ENCODE measurements at regions not wholly inside any gene's neighbourhood (a gene's known extent, or its start where the extent isn't known, plus 50 kb on each side); places are given as distances from the start of the nearest gene placed in this dataset.

- H3K4me3 ChIP-seq (ENCODE audit: insufficient read depth, low read depth, low read length), result no peak overlapping the region
- H3K27me3 ChIP-seq (ENCODE audit: control insufficient read depth, insufficient read depth, low read length), result no peaks in the 10 kb centered on the region
- no peaks in the 10 kb centered on the region for H3K36me3 ChIP-seq (replicated peaks; ENCODE audit: control insufficient read depth, insufficient read depth, low read length)
- no peak for DNase-seq
Observed at GRCh38 chr5:164065266-164065665, 559.8 kb downstream of the MAT2B start.

- no peak overlapping the region for H3K4me3 ChIP-seq (ENCODE audit: insufficient read depth, low read depth, low read length)
- H3K27me3 ChIP-seq (ENCODE audit: control insufficient read depth, insufficient read depth, low read length), result no peaks in the 10 kb centered on the region
- H3K36me3 ChIP-seq (replicated peaks; ENCODE audit: control insufficient read depth, insufficient read depth, low read length), result no peaks in the 10 kb centered on the region
- DNase-seq, result no peak
Observed at GRCh38 chr5:164071671-164072070, 566.3 kb downstream of the MAT2B start.

- no peak for DNase-seq
- no peak overlapping the region for H3K4me3 ChIP-seq (ENCODE audit: insufficient read depth, low read depth, low read length)
- no peaks in the 10 kb centered on the region for H3K27me3 ChIP-seq (ENCODE audit: control insufficient read depth, insufficient read depth, low read length)
- H3K36me3 ChIP-seq (replicated peaks; ENCODE audit: control insufficient read depth, insufficient read depth, low read length), result no peaks in the 10 kb centered on the region
Observed at GRCh38 chr5:164073081-164073480, 567.7 kb downstream of the MAT2B start.

- DNase-seq, result no peak
- no peaks in the 10 kb centered on the region for H3K27me3 ChIP-seq (ENCODE audit: control insufficient read depth, insufficient read depth, low read length)
- H3K36me3 ChIP-seq (replicated peaks; ENCODE audit: control insufficient read depth, insufficient read depth, low read length), result no peaks in the 10 kb centered on the region
- H3K4me3 ChIP-seq (ENCODE audit: insufficient read depth, low read depth, low read length), result no peak overlapping the region
Observed at GRCh38 chr5:164076556-164076955, 571.1 kb downstream of the MAT2B start.

GRCh38 chr5:164090358-164090757 is 584.9 kb downstream of the MAT2B start:
- Histone ChIP-seq H3K27me3 (ENCODE audit: control insufficient read depth, insufficient read depth, low read length) (no peaks in the 10 kb centered on the region), H3K4me3 (ENCODE audit: insufficient read depth, low read depth, low read length) (no peak overlapping the region), H3K36me3 (replicated peaks; ENCODE audit: control insufficient read depth, insufficient read depth, low read length) (no peaks in the 10 kb centered on the region)
- DNase-seq, result no peak

GRCh38 chr5:164091836-164092235 is 586.4 kb downstream of the MAT2B start:
- Histone ChIP-seq H3K36me3 (replicated peaks; ENCODE audit: control insufficient read depth, insufficient read depth, low read length) (no peaks in the 10 kb centered on the region), H3K27me3 (ENCODE audit: control insufficient read depth, insufficient read depth, low read length) (no peaks in the 10 kb centered on the region), H3K4me3 (ENCODE audit: insufficient read depth, low read depth, low read length) (no peak overlapping the region)
- DNase-seq, result no peak

GRCh38 chr5:164094291-164094690 is 588.9 kb downstream of the MAT2B start:
- no peak overlapping the region for H3K4me3 ChIP-seq (ENCODE audit: insufficient read depth, low read depth, low read length)

GRCh38 chr5:164097749-164098148 is 592.3 kb downstream of the MAT2B start:
- no peak overlapping the region for H3K4me3 ChIP-seq (ENCODE audit: insufficient read depth, low read depth, low read length)

More at GRCh38 chr5:164094291-164094690, 588.9 kb downstream of the MAT2B start:
- no peak for DNase-seq
- H3K27me3 ChIP-seq (ENCODE audit: control insufficient read depth, insufficient read depth, low read length), result no peaks in the 10 kb centered on the region
- no peaks in the 10 kb centered on the region for H3K36me3 ChIP-seq (replicated peaks; ENCODE audit: control insufficient read depth, insufficient read depth, low read length)

GRCh38 chr5:164098531-164098930 is 593.1 kb downstream of the MAT2B start:
- no peaks in the 10 kb centered on the region for H3K27me3 ChIP-seq (ENCODE audit: control insufficient read depth, insufficient read depth, low read length)
- DNase-seq, result no peak
- H3K36me3 ChIP-seq (replicated peaks; ENCODE audit: control insufficient read depth, insufficient read depth, low read length), result no peaks in the 10 kb centered on the region
- no peak overlapping the region for H3K4me3 ChIP-seq (ENCODE audit: insufficient read depth, low read depth, low read length)

More at GRCh38 chr5:164097749-164098148, 592.3 kb downstream of the MAT2B start:
- Histone ChIP-seq H3K27me3 (ENCODE audit: control insufficient read depth, insufficient read depth, low read length) (no peaks in the 10 kb centered on the region), H3K36me3 (replicated peaks; ENCODE audit: control insufficient read depth, insufficient read depth, low read length) (no peaks in the 10 kb centered on the region)
- no peak for DNase-seq

GRCh38 chr5:164098979-164099378 is 593.6 kb downstream of the MAT2B start:
- Histone ChIP-seq H3K27me3 (ENCODE audit: control insufficient read depth, insufficient read depth, low read length) (no peaks in the 10 kb centered on the region), H3K4me3 (ENCODE audit: insufficient read depth, low read depth, low read length) (no peak overlapping the region), H3K36me3 (replicated peaks; ENCODE audit: control insufficient read depth, insufficient read depth, low read length) (no peaks in the 10 kb centered on the region)
- DNase-seq, result no peak

- Histone ChIP-seq H3K4me3 (ENCODE audit: insufficient read depth, low read depth, low read length) (no peak overlapping the region), H3K27me3 (ENCODE audit: control insufficient read depth, insufficient read depth, low read length) (no peaks in the 10 kb centered on the region), H3K36me3 (replicated peaks; ENCODE audit: control insufficient read depth, insufficient read depth, low read length) (no peaks in the 10 kb centered on the region)
- no peak for DNase-seq
Observed at GRCh38 chr5:164115420-164115819, 610.0 kb downstream of the MAT2B start.

- Histone ChIP-seq H3K4me3 (ENCODE audit: insufficient read depth, low read depth, low read length) (no peak overlapping the region), H3K36me3 (replicated peaks; ENCODE audit: control insufficient read depth, insufficient read depth, low read length) (no peaks in the 10 kb centered on the region), H3K27me3 (ENCODE audit: control insufficient read depth, insufficient read depth, low read length) (no peaks in the 10 kb centered on the region)
- DNase-seq, result peak; percentile 2
Observed at GRCh38 chr5:164119806-164120447, 614.5 kb downstream of the MAT2B start.

GRCh38 chr5:164127527-164127926 is 622.1 kb downstream of the MAT2B start:
- Histone ChIP-seq H3K27me3 (ENCODE audit: control insufficient read depth, insufficient read depth, low read length) (no peaks in the 10 kb centered on the region), H3K4me3 (ENCODE audit: insufficient read depth, low read depth, low read length) (no peak overlapping the region), H3K36me3 (replicated peaks; ENCODE audit: control insufficient read depth, insufficient read depth, low read length) (no peaks in the 10 kb centered on the region; the same call in 1 of the 2 replicates)
- no peak for DNase-seq

GRCh38 chr5:164132358-164132757 is 626.9 kb downstream of the MAT2B start:
- DNase-seq, result no peak
- Histone ChIP-seq H3K27me3 (ENCODE audit: control insufficient read depth, insufficient read depth, low read length) (no peaks in the 10 kb centered on the region), H3K36me3 (replicated peaks; ENCODE audit: control insufficient read depth, insufficient read depth, low read length) (no peaks in the 10 kb centered on the region; the same call in 1 of the 2 replicates), H3K4me3 (ENCODE audit: insufficient read depth, low read depth, low read length) (no peak overlapping the region)

- no peak for DNase-seq
- Histone ChIP-seq H3K27me3 (ENCODE audit: control insufficient read depth, insufficient read depth, low read length) (no peaks in the 10 kb centered on the region), H3K36me3 (replicated peaks; ENCODE audit: control insufficient read depth, insufficient read depth, low read length) (no peaks in the 10 kb centered on the region; the same call in 1 of the 2 replicates), H3K4me3 (ENCODE audit: insufficient read depth, low read depth, low read length) (no peak overlapping the region)
Observed at GRCh38 chr5:164137095-164137494, 631.7 kb downstream of the MAT2B start.

- Histone ChIP-seq H3K36me3 (replicated peaks; ENCODE audit: control insufficient read depth, insufficient read depth, low read length) (no peaks in the 10 kb centered on the region), H3K27me3 (ENCODE audit: control insufficient read depth, insufficient read depth, low read length) (no peaks in the 10 kb centered on the region), H3K4me3 (ENCODE audit: insufficient read depth, low read depth, low read length) (no peak overlapping the region)
- no peak for DNase-seq
Observed at GRCh38 chr5:164139423-164139822, 634.0 kb downstream of the MAT2B start.
